Parathyroid adenoma (tissue), 2 donors: ENCODE measurements at regions not wholly inside any gene's neighbourhood (a gene's known extent, or its start where the extent isn't known, plus 50 kb on each side); places are given as distances from the start of the nearest gene placed in this dataset.

Experiments used
- H2AFZ ChIP-seq: fragments of 300-600 bp; sonication (generic); one replicate; pipeline ENCODE4 v1.7.0; 2017; ENCODE audit warnings: antibody characterized with exemption, mild to moderate bottlenecking
- H3K27ac ChIP-seq: fragments of 300-600 bp; sonication (generic); one replicate; pipeline ENCODE4 v1.7.0; 2017
- H3K27me3 ChIP-seq: fragments of 300-600 bp; sonication (generic); one replicate; pipeline ENCODE4 v1.7.0; 2017; ENCODE audit warnings: low read length; ENCODE audit not compliant: control insufficient read depth, insufficient read depth
- H3K36me3 ChIP-seq: fragments of 300-600 bp; sonication (generic); one replicate; pipeline ENCODE4 v1.7.0; 2017; ENCODE audit warnings: low read length; ENCODE audit not compliant: control insufficient read depth, insufficient read depth
- H3K4me1 ChIP-seq: fragments of 300-600 bp; sonication (generic); one replicate; pipeline ENCODE4 v1.7.0; 2017; ENCODE audit warnings: control low read depth
- H3K4me2 ChIP-seq: fragments of 300-600 bp; sonication (generic); one replicate; pipeline ENCODE4 v1.7.0; 2017; ENCODE audit warnings: low read length
- H3K4me3 ChIP-seq: fragments of 300-600 bp; sonication (generic); one replicate; pipeline ENCODE4 v1.7.0; 2017; ENCODE audit warnings: low read depth, low read length
- H3K79me2 ChIP-seq: fragments of 300-600 bp; sonication (generic); one replicate; pipeline ENCODE4 v1.7.0; 2017; ENCODE audit warnings: control low read depth
- H3K9ac ChIP-seq: fragments of 300-600 bp; sonication (generic); one replicate; pipeline ENCODE4 v1.7.0; 2017; ENCODE audit warnings: mild to moderate bottlenecking
- H3K9me3 ChIP-seq: fragments of 300-600 bp; sonication (generic); one replicate; pipeline ENCODE4 v1.7.0; 2017; ENCODE audit warnings: low read length; ENCODE audit not compliant: control insufficient read depth
- CTCF ChIP-seq: fragments of 300-600 bp; sonication (generic); IDR thresholded peaks from one replicate; pipeline ENCODE4 v1.7.0; 2017; ENCODE audit warnings: antibody characterized with exemption, mild to moderate bottlenecking
- donor health status: primary hyperparathyroidism.

GRCh38 chr15:96079882-96080281 is 250.6 kb upstream of the NR2F2 start:
- no peaks in the 10 kb centered on the region for H3K27me3 ChIP-seq
- H3K36me3 ChIP-seq = no peaks in the 10 kb centered on the region
- H3K4me2 ChIP-seq = no peak overlapping the region
- H3K79me2 ChIP-seq = no peaks in the 10 kb centered on the region
- H3K4me3 ChIP-seq = no peak overlapping the region
- H3K27ac ChIP-seq = no peak overlapping the region
- H2AFZ ChIP-seq = no peak overlapping the region
- H3K9ac ChIP-seq = no peak overlapping the region
- no peak for TF ChIP-seq CTCF
- no peaks in the 10 kb centered on the region for H3K9me3 ChIP-seq
- H3K4me1 ChIP-seq = no peaks in the 10 kb centered on the region

GRCh38 chr15:96086164-96086563 is 244.3 kb upstream of the NR2F2 start:
- Histone ChIP-seq H3K9ac (no peak overlapping the region), H3K4me3 (no peak overlapping the region), H3K4me2 (no peak overlapping the region), H3K79me2 (no peaks in the 10 kb centered on the region), H3K36me3 (no peaks in the 10 kb centered on the region), H3K9me3 (no peaks in the 10 kb centered on the region), H3K27me3 (no peaks in the 10 kb centered on the region), H3K4me1 (no peaks in the 10 kb centered on the region), H2AFZ (no peak overlapping the region), H3K27ac (no peak overlapping the region)
- TF ChIP-seq CTCF = no peak

- Histone ChIP-seq H3K9me3 (no peaks in the 10 kb centered on the region), H3K79me2 (no peaks in the 10 kb centered on the region), H3K4me2 (no peak overlapping the region), H3K36me3 (no peaks in the 10 kb centered on the region), H3K4me1 (no peaks in the 10 kb centered on the region), H2AFZ (no peak overlapping the region), H3K27ac (no peak overlapping the region), H3K4me3 (no peak overlapping the region), H3K27me3 (no peaks in the 10 kb centered on the region), H3K9ac (no peak overlapping the region)
- no peak for TF ChIP-seq CTCF
These were observed 243.2 kb upstream of the NR2F2 start for GRCh38 chr15:96087180-96087884.

GRCh38 chr15:96088650-96089049 is 241.8 kb upstream of the NR2F2 start:
- TF ChIP-seq CTCF = no peak
- Histone ChIP-seq H3K4me1 (no peaks in the 10 kb centered on the region), H3K27ac (no peak overlapping the region), H3K9me3 (no peaks in the 10 kb centered on the region), H3K4me2 (no peak overlapping the region), H3K4me3 (no peak overlapping the region), H3K36me3 (no peaks in the 10 kb centered on the region), H2AFZ (no peak overlapping the region), H3K79me2 (no peaks in the 10 kb centered on the region), H3K27me3 (no peaks in the 10 kb centered on the region), H3K9ac (no peak overlapping the region)

- Histone ChIP-seq H3K36me3 (no peaks in the 10 kb centered on the region), H3K27me3 (no peaks in the 10 kb centered on the region), H2AFZ (no peak overlapping the region), H3K4me2 (no peak overlapping the region), H3K4me3 (no peak overlapping the region), H3K4me1 (no peaks in the 10 kb centered on the region), H3K79me2 (no peaks in the 10 kb centered on the region), H3K9me3 (no peaks in the 10 kb centered on the region), H3K9ac (no peak overlapping the region), H3K27ac (no peak overlapping the region)
- no peak for TF ChIP-seq CTCF
These were observed 241.0 kb upstream of the NR2F2 start for GRCh38 chr15:96089405-96090058.
